ENCODE measurements at regions not wholly inside any gene's neighbourhood (a gene's known extent, or its start where the extent isn't known, plus 50 kb on each side); places are given as distances from the start of the nearest gene placed in this dataset.

DNA sequence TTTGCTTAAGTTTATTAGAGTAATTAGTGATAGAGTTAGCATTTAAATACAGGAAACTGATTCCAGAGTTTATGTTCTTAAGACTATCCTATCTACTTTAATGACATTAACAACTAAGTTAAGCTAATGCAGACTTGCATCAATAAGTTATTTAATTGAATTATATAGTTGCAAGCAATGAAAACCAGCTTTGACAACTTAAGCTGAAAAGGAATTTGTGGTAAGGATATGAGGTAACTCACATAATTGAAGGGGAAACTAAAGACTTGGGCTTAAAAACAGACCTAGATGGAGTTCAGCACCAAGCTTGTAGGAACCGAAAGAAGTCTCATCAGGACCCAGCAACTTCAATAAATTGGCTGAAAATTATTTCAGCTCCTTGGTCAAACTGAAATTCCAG is 222.3 kb downstream of the IBTK start:
- TF ChIP-seq, protein P1, sequence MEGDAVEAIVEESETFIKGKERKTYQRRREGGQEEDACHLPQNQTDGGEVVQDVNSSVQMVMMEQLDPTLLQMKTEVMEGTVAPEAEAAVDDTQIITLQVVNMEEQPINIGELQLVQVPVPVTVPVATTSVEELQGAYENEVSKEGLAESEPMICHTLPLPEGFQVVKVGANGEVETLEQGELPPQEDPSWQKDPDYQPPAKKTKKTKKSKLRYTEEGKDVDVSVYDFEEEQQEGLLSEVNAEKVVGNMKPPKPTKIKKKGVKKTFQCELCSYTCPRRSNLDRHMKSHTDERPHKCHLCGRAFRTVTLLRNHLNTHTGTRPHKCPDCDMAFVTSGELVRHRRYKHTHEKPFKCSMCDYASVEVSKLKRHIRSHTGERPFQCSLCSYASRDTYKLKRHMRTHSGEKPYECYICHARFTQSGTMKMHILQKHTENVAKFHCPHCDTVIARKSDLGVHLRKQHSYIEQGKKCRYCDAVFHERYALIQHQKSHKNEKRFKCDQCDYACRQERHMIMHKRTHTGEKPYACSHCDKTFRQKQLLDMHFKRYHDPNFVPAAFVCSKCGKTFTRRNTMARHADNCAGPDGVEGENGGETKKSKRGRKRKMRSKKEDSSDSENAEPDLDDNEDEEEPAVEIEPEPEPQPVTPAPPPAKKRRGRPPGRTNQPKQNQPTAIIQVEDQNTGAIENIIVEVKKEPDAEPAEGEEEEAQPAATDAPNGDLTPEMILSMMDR (IDR thresholded peaks at IDR 0.05; ENCODE audit: borderline replicate concordance, extremely low read depth, low read length, poor library complexity, severe bottlenecking): no peak
- TF ChIP-seq EZH2 (IDR thresholded peaks at IDR 0.05; ENCODE audit: borderline replicate concordance, low read depth, low read length, severe bottlenecking): no peak

Measured in DND-41 (cell line).